ENCODE measurements at regions not wholly inside any gene's neighbourhood (a gene's known extent, or its start where the extent isn't known, plus 50 kb on each side); places are given as distances from the start of the nearest gene placed in this dataset.
A peak's percentile ranks its signal among the peaks of the same experiment; 100 is the strongest.

DNA sequence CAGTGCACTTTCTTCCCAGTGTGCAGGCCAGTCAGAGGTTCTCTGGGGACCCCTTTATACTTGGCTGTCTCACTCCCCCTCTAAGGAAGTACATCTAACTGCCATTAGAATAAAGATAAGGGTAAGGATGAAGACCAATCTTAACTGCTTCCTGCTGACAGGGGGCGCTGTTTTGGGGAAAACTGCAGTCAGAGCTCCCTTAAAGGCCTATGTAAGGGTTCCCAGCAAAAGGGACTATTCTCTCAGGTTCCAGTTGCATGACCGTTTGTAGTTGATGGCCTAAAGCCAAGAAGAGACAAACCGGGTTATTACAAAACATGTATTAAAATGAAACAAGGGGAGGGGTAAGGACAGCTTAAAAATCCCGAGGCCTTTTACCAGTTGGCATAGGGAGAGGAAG is 115.6 kb upstream of the SPIN4 start:
- H4K20me1 ChIP-seq (ENCODE audit: insufficient read depth) = no peaks in the 10 kb centered on the region
- no peaks in the 10 kb centered on the region for H3F3A ChIP-seq (ENCODE audit: insufficient read depth, low read depth)
- H3K9me3 ChIP-seq (ENCODE audit: insufficient read depth, low read depth) = no peaks in the 10 kb centered on the region
- H2AFZ ChIP-seq = no peak overlapping the region
- ChIA-PET POLR2A (ENCODE audit: unreplicated experiment) (no interaction called here), CTCF (no interaction called here)
- no peak overlapping the region for H3K4me2 ChIP-seq
- no peaks in the 10 kb centered on the region; the same call in 1 of the 2 replicates for H3K36me3 ChIP-seq (ENCODE audit: low read depth)
- TF ChIP-seq, protein P1, sequence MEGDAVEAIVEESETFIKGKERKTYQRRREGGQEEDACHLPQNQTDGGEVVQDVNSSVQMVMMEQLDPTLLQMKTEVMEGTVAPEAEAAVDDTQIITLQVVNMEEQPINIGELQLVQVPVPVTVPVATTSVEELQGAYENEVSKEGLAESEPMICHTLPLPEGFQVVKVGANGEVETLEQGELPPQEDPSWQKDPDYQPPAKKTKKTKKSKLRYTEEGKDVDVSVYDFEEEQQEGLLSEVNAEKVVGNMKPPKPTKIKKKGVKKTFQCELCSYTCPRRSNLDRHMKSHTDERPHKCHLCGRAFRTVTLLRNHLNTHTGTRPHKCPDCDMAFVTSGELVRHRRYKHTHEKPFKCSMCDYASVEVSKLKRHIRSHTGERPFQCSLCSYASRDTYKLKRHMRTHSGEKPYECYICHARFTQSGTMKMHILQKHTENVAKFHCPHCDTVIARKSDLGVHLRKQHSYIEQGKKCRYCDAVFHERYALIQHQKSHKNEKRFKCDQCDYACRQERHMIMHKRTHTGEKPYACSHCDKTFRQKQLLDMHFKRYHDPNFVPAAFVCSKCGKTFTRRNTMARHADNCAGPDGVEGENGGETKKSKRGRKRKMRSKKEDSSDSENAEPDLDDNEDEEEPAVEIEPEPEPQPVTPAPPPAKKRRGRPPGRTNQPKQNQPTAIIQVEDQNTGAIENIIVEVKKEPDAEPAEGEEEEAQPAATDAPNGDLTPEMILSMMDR (conservative IDR thresholded peaks at IDR 0.05) = 0 out of 2 replicates have a peak, but pooled peaks have one; percentile 23
- no peak for TF ChIP-seq EZH2 (IDR thresholded peaks at IDR 0.05; ENCODE audit: low read depth)
- no peaks in the 10 kb centered on the region for H3K9me2 ChIP-seq (ENCODE audit: insufficient read depth)
- no peaks in the 10 kb centered on the region for H3K4me1 ChIP-seq (replicated peaks; ENCODE audit: insufficient read depth)
- DNase-seq = no peak
- H3K4me3 ChIP-seq = no peak overlapping the region
- H3K27me3 ChIP-seq (ENCODE audit: insufficient read depth, low read depth) = no peaks in the 10 kb centered on the region
- BruUV-seq (replicated peaks) = no TSS peak
- intact Hi-C loops (cut with micrococcal nuclease; ENCODE audit: unreplicated experiment) = no loop called here
- no peak overlapping the region for H3K27ac ChIP-seq
- H3K79me2 ChIP-seq (ENCODE audit: low read depth) = no peaks in the 10 kb centered on the region

DNA sequence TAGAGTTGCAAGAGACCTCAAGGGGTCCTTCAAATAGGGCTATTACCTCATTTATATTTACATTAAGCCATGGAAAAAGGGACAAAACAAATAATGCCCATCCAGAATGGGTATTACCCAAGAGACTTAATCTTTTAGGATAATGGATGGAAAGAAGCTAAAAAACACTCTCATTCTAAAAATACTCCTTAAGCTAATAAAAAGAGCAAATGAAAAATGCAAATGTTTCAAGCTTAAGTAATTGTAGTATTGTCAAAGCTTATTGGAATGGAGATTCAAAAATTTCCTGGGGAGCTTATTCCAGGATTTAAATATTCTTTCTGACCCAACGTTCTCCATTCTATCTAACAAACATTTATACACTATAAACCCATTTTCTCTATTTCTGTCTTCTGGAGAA is 107.8 kb upstream of the SPIN4 start:
- H3K27ac ChIP-seq = no peak overlapping the region
- no peaks in the 10 kb centered on the region for H3K79me2 ChIP-seq (ENCODE audit: low read depth)
- no peaks in the 10 kb centered on the region for H3K27me3 ChIP-seq (ENCODE audit: insufficient read depth, low read depth)
- intact Hi-C loops (cut with micrococcal nuclease; ENCODE audit: unreplicated experiment) = no loop called here
- no peak overlapping the region for H2AFZ ChIP-seq
- no peak for DNase-seq
- no peaks in the 10 kb centered on the region for H3F3A ChIP-seq (ENCODE audit: insufficient read depth, low read depth)
- H3K36me3 ChIP-seq (ENCODE audit: low read depth) = no peaks in the 10 kb centered on the region
- POLR2A ChIA-PET (ENCODE audit: unreplicated experiment) = no interaction called here
- TF ChIP-seq, protein P1 (conservative IDR thresholded peaks at IDR 0.05) = no peak
- no peaks in the 10 kb centered on the region for H4K20me1 ChIP-seq (ENCODE audit: insufficient read depth)
- H3K4me2 ChIP-seq = no peak overlapping the region
- BruUV-seq (replicated peaks) = no TSS peak
- no peaks in the 10 kb centered on the region for H3K4me1 ChIP-seq (replicated peaks; ENCODE audit: insufficient read depth)
- CTCF ChIA-PET = no interaction called here
- no peaks in the 10 kb centered on the region for H3K9me2 ChIP-seq (ENCODE audit: insufficient read depth)
- no peak overlapping the region for H3K4me3 ChIP-seq
- no peaks in the 10 kb centered on the region for H3K9me3 ChIP-seq (ENCODE audit: insufficient read depth, low read depth)

DNA sequence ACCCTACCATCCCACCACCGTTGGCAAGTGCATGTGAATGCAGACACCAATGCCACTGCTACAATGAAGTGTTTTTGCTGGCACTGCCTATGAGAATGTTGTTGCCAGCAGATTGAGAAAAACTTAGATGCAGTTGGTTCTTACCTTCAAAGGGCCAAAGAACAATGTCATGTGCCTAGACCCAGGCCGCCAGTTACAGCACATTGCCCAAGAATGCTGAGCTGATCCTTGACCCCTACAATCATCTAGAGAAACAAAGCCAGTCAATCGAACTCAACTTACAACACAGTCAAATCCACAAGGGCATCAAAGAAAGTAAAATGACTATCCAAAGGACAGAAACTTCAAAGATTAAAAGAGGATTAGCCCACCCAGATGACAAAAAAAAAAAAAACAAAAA is 102.4 kb upstream of the SPIN4 start:
- BruUV-seq (replicated peaks) = no TSS peak
- no peaks in the 10 kb centered on the region for H3K9me2 ChIP-seq (ENCODE audit: insufficient read depth)
- no peaks in the 10 kb centered on the region for H3K79me2 ChIP-seq (ENCODE audit: low read depth)
- ChIA-PET CTCF (no interaction called here), POLR2A (ENCODE audit: unreplicated experiment) (no interaction called here)
- no peak overlapping the region for H3K4me2 ChIP-seq
- H3K9me3 ChIP-seq (ENCODE audit: insufficient read depth, low read depth) = no peaks in the 10 kb centered on the region; the same call in 1 of the 2 replicates
- H3K4me3 ChIP-seq = no peak overlapping the region
- H3K27me3 ChIP-seq (ENCODE audit: insufficient read depth, low read depth) = no peaks in the 10 kb centered on the region
- no peak overlapping the region for H2AFZ ChIP-seq
- H4K20me1 ChIP-seq (ENCODE audit: insufficient read depth) = no peaks in the 10 kb centered on the region
- H3K4me1 ChIP-seq (replicated peaks; ENCODE audit: insufficient read depth) = no peaks in the 10 kb centered on the region
- no peaks in the 10 kb centered on the region for H3F3A ChIP-seq (ENCODE audit: insufficient read depth, low read depth)
- H3K36me3 ChIP-seq (ENCODE audit: low read depth) = no peaks in the 10 kb centered on the region
- intact Hi-C loops (cut with micrococcal nuclease; ENCODE audit: unreplicated experiment) = no loop called here
- no peak overlapping the region for H3K27ac ChIP-seq
- no peak for DNase-seq
- TF ChIP-seq, protein P1 (conservative IDR thresholded peaks at IDR 0.05) = no peak
- TF ChIP-seq EZH2 (IDR thresholded peaks at IDR 0.05; ENCODE audit: low read depth) = no peak

Data from PC-9 (cell line).